SHP77 treated with DMSO at 0.1 percent for 48 hours (cell line): ENCODE measurements at regions not wholly inside any gene's neighbourhood (a gene's known extent, or its start where the extent isn't known, plus 50 kb on each side); places are given as distances from the start of the nearest gene placed in this dataset.

Source experiments
- DNase-seq: peaks from one replicate; lab custom pipeline; 2025; lab: John Stamatoyannopoulos, UW

DNA sequence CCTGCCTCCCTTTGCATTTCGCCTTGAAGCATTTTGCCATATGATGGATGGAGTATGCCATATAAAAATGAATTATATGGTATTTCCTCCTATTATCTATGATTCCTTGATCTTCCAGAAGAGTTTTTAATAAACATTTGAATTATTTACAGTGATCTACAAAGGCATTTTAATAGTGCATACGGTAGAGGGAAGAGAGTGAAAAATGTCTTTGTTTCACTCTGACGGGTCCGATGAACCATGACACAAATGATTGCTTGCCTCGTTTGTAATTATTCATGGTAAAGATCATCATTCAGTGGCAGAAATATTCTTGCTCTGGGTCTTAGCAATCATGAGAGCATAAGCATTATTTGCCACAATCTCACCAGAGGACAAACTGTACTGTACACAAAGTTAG lies 1010.9 kb downstream of the NTRK3 start:
- no peak for DNase-seq

DNA sequence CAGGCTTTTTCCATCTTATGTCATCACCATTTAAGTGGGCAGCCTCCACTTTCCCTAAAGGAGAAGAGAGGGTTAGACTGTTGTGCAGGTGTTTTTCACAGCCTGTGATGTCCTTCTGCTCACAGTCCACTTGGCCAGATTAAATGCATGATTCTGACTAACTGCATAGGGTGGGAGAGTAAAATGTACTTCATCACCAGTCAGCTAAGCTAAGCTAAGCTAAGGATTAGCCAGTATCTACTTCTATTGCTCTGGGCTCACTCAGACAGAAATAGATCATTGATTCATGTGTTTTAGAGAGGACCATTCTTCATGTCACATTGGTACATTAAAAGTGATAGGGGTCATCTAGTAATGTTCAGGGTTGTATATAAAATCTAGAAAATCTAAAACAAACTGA lies 1013.1 kb downstream of the NTRK3 start:
- no peak for DNase-seq

- no peak for DNase-seq
Measured at GRCh38 chr15:87239582-87240230, 1016.8 kb downstream of the NTRK3 start.

- DNase-seq = no peak
Measured at GRCh38 chr15:87238451-87239068, 1018.0 kb downstream of the NTRK3 start.

GRCh38 chr15:87228460-87228859 lies 1028.1 kb downstream of the NTRK3 start:
- no peak for DNase-seq

DNA sequence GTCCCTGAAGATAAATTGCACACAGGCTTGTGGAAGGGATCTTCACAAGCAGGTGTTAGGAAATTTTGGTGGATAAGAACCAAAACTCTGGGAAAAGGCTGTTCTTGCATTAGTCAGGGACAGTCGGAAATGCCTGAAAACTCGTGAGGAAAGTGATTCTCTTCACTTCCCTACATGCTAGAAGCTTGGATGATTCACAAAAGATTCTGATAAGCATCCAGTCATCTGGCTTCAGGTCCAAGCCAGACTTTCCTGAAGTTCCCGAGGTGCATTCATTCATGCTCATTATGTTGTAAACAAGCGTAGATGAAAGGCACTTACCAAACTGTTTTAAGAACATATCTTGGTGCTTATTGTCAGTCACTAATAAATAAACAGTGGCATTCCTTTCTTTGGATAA lies 1028.7 kb downstream of the NTRK3 start:
- no peak for DNase-seq

DNA sequence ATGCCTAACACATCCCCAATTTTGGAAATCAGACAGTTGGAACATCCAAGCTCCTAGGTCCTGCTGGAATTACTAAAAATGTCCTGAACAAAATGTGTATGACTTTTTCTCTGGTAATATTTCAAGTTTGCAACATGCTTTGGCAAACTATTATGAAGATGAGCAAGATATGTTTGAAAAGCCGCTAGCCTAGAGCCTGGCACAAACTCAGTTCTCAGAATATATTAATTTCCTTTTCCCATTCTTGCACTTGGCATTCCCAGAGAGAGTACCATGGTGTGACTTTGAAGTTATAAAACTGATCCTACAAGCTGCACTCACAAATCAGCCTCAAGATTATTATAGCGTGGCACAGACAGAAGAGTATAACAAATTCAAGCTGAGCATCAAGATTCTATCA lies 1031.1 kb downstream of the NTRK3 start:
- DNase-seq = no peak

DNA sequence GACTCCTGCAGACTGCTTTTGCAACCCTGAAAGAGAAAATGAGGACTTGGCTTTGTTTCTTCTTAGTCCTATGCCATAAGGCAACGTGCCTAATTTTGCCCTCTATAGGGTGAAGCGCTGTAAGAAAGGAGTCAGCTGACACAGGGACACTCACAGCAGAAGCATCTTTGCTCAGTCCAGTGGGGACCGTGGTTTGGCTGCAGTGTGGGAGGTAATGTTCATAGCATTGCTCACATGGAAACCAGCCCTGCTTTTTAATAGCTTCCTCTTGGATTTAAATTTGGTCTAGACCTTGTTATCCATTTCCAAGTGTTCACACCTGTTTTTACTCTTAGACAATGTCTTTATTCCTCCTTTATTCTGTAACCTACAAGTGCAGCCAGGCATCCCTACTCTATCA lies 1032.1 kb downstream of the NTRK3 start:
- no peak for DNase-seq

GRCh38 chr15:87219650-87220615 lies 1036.6 kb downstream of the NTRK3 start:
- DNase-seq = no peak

DNA sequence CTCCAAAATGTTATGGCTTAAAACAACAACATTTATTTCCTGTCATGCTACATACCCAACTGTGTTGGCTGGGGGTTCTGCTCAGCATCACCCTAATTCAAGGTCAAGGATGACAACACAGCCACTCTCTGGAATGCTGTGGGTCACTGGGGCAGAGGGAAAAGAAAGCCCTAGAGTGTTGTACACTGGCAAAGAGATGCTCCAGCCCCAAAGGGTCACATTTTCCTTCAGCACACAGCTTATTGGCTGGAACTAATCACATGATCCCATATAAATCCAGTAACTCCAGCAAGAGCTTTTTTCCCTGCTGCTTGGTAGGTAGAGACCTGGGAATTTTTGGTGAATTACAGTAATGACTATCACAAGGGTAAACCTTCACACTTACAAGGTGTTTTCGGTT lies 1041.4 kb downstream of the NTRK3 start:
- no peak for DNase-seq

GRCh38 chr15:87213626-87214025 lies 1042.9 kb downstream of the NTRK3 start:
- DNase-seq = no peak

DNA sequence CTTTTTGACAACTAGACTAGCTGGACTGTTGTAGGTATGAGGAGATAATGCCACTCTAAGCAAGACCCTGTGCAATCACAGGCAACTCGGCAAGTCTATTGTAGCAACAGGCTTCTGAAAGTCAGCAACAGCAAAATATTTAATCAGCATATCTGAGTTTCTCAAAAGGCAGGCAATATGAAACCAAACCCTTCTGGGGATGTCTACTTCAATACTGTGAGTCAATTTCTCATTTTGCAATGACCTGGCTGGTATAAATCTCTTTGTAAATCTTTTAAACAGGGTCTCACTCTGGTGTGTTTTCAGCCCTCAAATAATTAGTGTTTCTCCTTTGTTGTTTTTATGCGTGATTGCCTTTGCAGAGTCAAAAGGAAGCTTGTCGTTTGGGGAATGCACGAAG lies 1044.5 kb downstream of the NTRK3 start:
- no peak for DNase-seq

DNA sequence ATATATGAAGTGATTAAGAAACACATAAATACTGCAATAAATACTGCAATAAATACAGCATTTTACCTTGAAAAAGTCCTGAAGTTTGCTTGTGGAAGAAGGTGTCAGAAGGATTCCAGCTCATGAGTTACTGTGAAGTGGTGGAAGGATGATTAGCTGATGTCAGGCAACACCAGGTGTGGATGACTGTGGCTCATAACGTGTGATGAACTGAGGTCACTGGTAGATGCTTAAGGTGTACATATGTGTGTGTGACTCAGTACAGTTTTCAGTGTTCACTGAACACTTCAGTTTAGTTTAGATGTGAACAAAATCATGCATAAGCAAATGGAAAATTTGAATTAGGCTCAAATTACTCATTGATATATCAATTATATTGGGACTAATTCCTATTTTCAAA lies 1045.0 kb downstream of the NTRK3 start:
- DNase-seq = no peak

GRCh38 chr15:87209891-87210689 lies 1046.4 kb downstream of the NTRK3 start:
- DNase-seq = no peak

DNA sequence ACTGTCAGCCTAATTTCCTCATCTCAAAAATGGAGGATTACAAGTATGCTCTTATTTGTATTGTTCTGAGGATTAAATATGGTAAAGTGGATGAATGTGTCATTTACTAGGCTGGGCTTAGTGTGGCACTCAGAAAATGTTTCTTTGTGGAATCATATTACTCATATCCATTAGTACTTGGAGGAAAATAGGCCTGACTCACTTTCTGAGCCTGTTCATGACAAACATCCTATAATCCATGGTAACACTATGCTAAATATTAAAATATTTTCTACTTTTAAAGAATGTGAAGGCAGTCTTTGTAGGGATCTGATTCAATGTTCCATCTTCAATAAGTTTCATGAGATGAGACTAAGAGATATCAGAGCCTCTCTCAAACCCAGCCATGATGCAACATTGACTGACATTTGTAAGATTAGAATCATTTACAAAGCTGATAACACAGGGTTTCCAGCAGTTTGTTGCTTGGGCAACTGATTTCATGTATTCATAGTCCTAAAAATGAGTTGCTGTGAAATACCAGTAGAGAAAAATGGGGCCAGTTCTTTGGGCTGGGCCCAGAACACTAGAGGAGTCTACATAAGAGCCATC lies 1048.5 kb downstream of the NTRK3 start:
- no peak for DNase-seq

GRCh38 chr15:87207251-87207650 lies 1049.3 kb downstream of the NTRK3 start:
- DNase-seq = no peak

DNA sequence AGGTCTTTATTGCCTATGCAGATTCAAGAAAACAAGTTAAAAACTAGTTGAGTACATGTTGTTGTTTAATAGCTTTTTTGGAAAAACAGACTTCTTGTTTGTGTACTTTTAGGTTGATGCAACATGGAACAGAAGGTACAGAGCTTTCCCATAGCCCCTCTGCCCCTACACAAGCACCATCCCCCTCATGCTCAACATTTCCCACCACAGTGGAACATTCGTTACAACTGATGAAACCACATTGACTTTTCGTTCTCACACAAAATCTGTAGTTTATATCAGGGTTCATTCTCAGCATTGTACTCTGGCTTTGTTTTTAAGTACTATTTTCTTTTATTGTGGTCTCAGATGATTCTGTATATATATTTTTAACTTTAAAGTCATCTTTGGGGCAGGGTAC lies 1054.6 kb downstream of the NTRK3 start:
- DNase-seq = no peak

DNA sequence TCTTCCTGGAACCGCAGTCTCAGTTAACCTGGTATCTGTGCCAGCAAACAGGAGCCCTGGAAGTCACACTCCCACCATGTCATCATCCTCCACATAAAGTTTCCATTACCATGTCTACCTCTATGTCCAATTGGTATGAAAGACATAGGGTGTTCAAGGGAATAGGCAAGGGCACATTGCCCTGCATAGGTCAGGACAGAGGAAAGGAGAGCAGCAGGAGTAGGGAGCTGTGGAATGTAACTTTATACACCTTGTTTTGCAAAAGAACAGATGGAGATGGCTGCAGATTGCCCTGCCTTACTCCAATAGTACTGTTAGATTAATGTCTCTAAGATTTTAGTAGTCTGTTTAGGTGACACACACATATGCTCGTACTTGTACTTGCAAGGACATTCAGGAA lies 1056.4 kb downstream of the NTRK3 start:
- no peak for DNase-seq

GRCh38 chr15:87197981-87198380 lies 1058.6 kb downstream of the NTRK3 start:
- DNase-seq = no peak

GRCh38 chr15:87196498-87196897 lies 1060.0 kb downstream of the NTRK3 start:
- no peak for DNase-seq

GRCh38 chr15:87193481-87193880 lies 1063.1 kb downstream of the NTRK3 start:
- DNase-seq = no peak

DNA sequence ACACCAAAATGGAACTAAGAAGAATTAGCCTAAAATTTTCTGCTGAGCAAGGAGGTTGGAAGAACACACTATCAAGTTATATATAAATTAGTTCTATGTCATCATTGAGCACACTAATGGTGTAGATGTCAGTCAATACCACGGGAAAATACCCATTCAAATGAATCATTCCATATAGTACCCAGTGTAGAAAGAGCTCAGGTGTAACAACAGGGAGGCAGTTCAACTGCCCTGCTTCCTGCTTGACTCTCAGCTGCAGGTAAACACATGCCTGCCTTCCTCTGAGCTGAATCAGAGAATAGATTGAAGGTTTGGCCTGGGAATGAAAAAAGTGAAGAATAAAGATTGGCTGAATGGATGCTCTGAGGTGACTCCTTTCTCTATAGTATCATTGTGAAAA lies 1088.0 kb downstream of the AGBL1 start:
- no peak for DNase-seq
